H9 (cell line): ENCODE measurements at regions not wholly inside any gene's neighbourhood (a gene's known extent, or its start where the extent isn't known, plus 50 kb on each side); places are given as distances from the start of the nearest gene placed in this dataset.

Experiments used
- DNase-seq: peaks from one replicate; pipeline ENCODE4 v3.0.0-alpha.2; 2017
- H2AFZ ChIP-seq: one replicate; pipeline ENCODE4 v1.6.1; 2013; ENCODE audit warnings: mild to moderate bottlenecking, low read length, control low read depth, moderate library complexity
- H2AK5ac ChIP-seq: 2 replicates; pipeline ENCODE4 v1.6.1; 2013; ENCODE audit warnings: low read length, control low read depth, mixed read lengths; ENCODE audit not compliant: insufficient read length
- H2BK120ac ChIP-seq: one replicate; pipeline ENCODE4 v1.6.1; 2013; ENCODE audit warnings: low read depth, mild to moderate bottlenecking, low read length, control low read depth, inconsistent platforms; ENCODE audit not compliant: poor library complexity, severe bottlenecking
- H2BK12ac ChIP-seq: 2 replicates; pipeline ENCODE4 v1.6.1; 2013; ENCODE audit warnings: low read length, control low read depth, mixed read lengths, low read depth; ENCODE audit not compliant: insufficient read length
- H2BK15ac ChIP-seq: 2 replicates; pipeline ENCODE4 v1.6.1; 2013; ENCODE audit warnings: low read depth, low read length, control low read depth
- H2BK20ac ChIP-seq: one replicate; pipeline ENCODE4 v1.6.1; 2013; ENCODE audit warnings: low read depth, mild to moderate bottlenecking, low read length, control low read depth, inconsistent platforms; ENCODE audit not compliant: poor library complexity, severe bottlenecking
- H2BK5ac ChIP-seq: 2 replicates; pipeline ENCODE4 v1.6.1; 2013; ENCODE audit warnings: low read length, control low read depth, mixed read lengths; ENCODE audit not compliant: insufficient read length
- H3K14ac ChIP-seq: 2 replicates; pipeline ENCODE4 v1.6.1; 2013; ENCODE audit warnings: low read length, control low read depth; ENCODE audit not compliant: insufficient read depth
- H3K18ac ChIP-seq: 2 replicates; pipeline ENCODE4 v1.6.1; 2013; ENCODE audit warnings: low read depth, mild to moderate bottlenecking, mixed read lengths, low read length, control low read depth; ENCODE audit not compliant: insufficient read length
- H3K23ac ChIP-seq: 2 replicates; pipeline ENCODE4 v1.6.1; 2013; ENCODE audit warnings: low read length, control low read depth, mixed read lengths, low read depth; ENCODE audit not compliant: insufficient read length
- H3K23me2 ChIP-seq: 2 replicates; pipeline ENCODE4 v1.6.1; 2013; ENCODE audit warnings: low read depth, mild to moderate bottlenecking, mixed read lengths, low read length, control low read depth; ENCODE audit not compliant: insufficient read length, poor library complexity, severe bottlenecking
- H3K27ac ChIP-seq: 2 replicates; pipeline ENCODE4 v1.5.1; 2013; ENCODE audit warnings: low read length, control low read depth, mixed read lengths, low read depth; ENCODE audit not compliant: insufficient read length
- H3K27me3 ChIP-seq: 2 replicates; pipeline ENCODE4 v1.6.1; 2013; ENCODE audit warnings: low read length, control low read depth, inconsistent platforms; ENCODE audit not compliant: insufficient read depth
- H3K4ac ChIP-seq: 2 replicates; pipeline ENCODE4 v1.6.1; 2013; ENCODE audit warnings: low read depth, mild to moderate bottlenecking, control low read depth, inconsistent platforms, low read length, moderate library complexity
- H3K4me1 ChIP-seq: 2 replicates; pipeline ENCODE4 v1.6.1; 2013; ENCODE audit warnings: low read length, control low read depth, inconsistent platforms; ENCODE audit not compliant: insufficient read depth
- H3K4me2 ChIP-seq: 2 replicates; pipeline ENCODE4 v1.6.1; 2013; ENCODE audit warnings: low read length, control low read depth, mixed read lengths; ENCODE audit not compliant: insufficient read length, insufficient read depth
- H3K56ac ChIP-seq: 2 replicates; pipeline ENCODE4 v1.6.1; 2013; ENCODE audit warnings: low read depth, mild to moderate bottlenecking, mixed read lengths, low read length, control low read depth; ENCODE audit not compliant: insufficient read length
- H3K79me1 ChIP-seq: 2 replicates; pipeline ENCODE4 v1.6.1; 2013; ENCODE audit warnings: low read depth, mild to moderate bottlenecking, moderate library complexity, low read length, control low read depth, inconsistent platforms; ENCODE audit not compliant: insufficient read depth, poor library complexity, severe bottlenecking
- H3K79me2 ChIP-seq: 2 replicates; pipeline ENCODE4 v1.6.1; 2013; ENCODE audit warnings: low read length, control low read depth, inconsistent platforms; ENCODE audit not compliant: insufficient read depth
- H3K9ac ChIP-seq: 2 replicates; pipeline ENCODE4 v1.6.1; 2013; ENCODE audit warnings: low read length, control low read depth, mixed read lengths; ENCODE audit not compliant: insufficient read length; ENCODE audit errors: extremely low read depth
- H3K9me3 ChIP-seq: one replicate; pipeline ENCODE4 v1.6.1; 2013; ENCODE audit warnings: low read depth, low read length, inconsistent platforms; ENCODE audit not compliant: control insufficient read depth
- H3T11ph ChIP-seq: one replicate; pipeline ENCODE4 v1.6.1; 2013; ENCODE audit warnings: mild to moderate bottlenecking, low read length, control low read depth, inconsistent platforms
- H4K20me1 ChIP-seq: one replicate; pipeline ENCODE4 v1.6.1; 2013; ENCODE audit not compliant: control insufficient read depth, insufficient read length, insufficient read depth
- H4K5ac ChIP-seq: 2 replicates; pipeline ENCODE4 v1.6.1; 2013; ENCODE audit warnings: low read depth, mild to moderate bottlenecking, mixed read lengths, low read length, control low read depth; ENCODE audit not compliant: insufficient read length
- H4K8ac ChIP-seq: replicated peaks from 2 replicates; pipeline ENCODE4 v1.6.1; 2013; ENCODE audit warnings: low read length, control low read depth, mixed read lengths, low read depth; ENCODE audit not compliant: insufficient read length
- H4K91ac ChIP-seq: 2 replicates; pipeline ENCODE4 v1.6.1; 2013; ENCODE audit warnings: low read depth, mild to moderate bottlenecking, moderate library complexity, mixed read lengths, low read length, control low read depth; ENCODE audit not compliant: insufficient read length
- H3K27ac Mint-ChIP-seq, 3 experiments: 2 replicates in 2 of 3; 3 replicates in 1 of 3; pipeline ENCODE4 v1.8.0; 2020 to 2021; ENCODE audit warnings: mixed read lengths in 3 of 3, mild to moderate bottlenecking in 1 of 3, moderate library complexity in 1 of 3
- H3K27me3 Mint-ChIP-seq: 2 replicates; pipeline ENCODE4 v1.8.0; 2021; ENCODE audit warnings: low read depth, mild to moderate bottlenecking, moderate library complexity, mixed read lengths
- H3K36me3 Mint-ChIP-seq, 3 experiments: 2 replicates in 2 of 3; 3 replicates in 1 of 3; pipeline ENCODE4 v1.8.0; 2020 to 2021; ENCODE audit warnings: low read depth in 3 of 3, mixed read lengths in 3 of 3; ENCODE audit not compliant: insufficient read depth in 1 of 3
- H3K4me1 Mint-ChIP-seq, 2 experiments: 2 replicates each; pipeline ENCODE4 v1.8.0; 2020; ENCODE audit warnings: mixed read lengths in 2 of 2
- H3K4me3 Mint-ChIP-seq, 2 experiments: 2 replicates in 1 of 2; 3 replicates in 1 of 2; pipeline ENCODE4 v1.8.0; 2020 to 2021; ENCODE audit warnings: mild to moderate bottlenecking in 2 of 2, mixed read lengths in 2 of 2, moderate library complexity in 1 of 2
- H3K9me3 Mint-ChIP-seq, 2 experiments: 2 replicates in 1 of 2; 3 replicates in 1 of 2; pipeline ENCODE4 v1.8.0; 2020; ENCODE audit warnings: mild to moderate bottlenecking in 2 of 2, mixed read lengths in 2 of 2, moderate library complexity in 1 of 2
- WGBS: extraction: QIAGEN DNeasy Blood & Tissue Kit; methylation state at CpG from one replicate; pipeline ENCODE4 v1.1.7; 2013; ENCODE audit warnings: missing lambda C conversion rate, low lambda C conversion rate, mixed read lengths; ENCODE audit not compliant: insufficient read length; ENCODE audit errors: extremely low coverage; 5-methylcytosine and 5-hydroxymethylcytosine counted together
- TF ChIP-seq, protein P1 (sequence below): fragments of 200-600 bp; sonication (generic); conservative IDR thresholded peaks from 3 replicates; pipeline ENCODE4 v1.8.0; 2021; ENCODE audit warnings: antibody characterized with exemption, mild to moderate bottlenecking

DNA sequence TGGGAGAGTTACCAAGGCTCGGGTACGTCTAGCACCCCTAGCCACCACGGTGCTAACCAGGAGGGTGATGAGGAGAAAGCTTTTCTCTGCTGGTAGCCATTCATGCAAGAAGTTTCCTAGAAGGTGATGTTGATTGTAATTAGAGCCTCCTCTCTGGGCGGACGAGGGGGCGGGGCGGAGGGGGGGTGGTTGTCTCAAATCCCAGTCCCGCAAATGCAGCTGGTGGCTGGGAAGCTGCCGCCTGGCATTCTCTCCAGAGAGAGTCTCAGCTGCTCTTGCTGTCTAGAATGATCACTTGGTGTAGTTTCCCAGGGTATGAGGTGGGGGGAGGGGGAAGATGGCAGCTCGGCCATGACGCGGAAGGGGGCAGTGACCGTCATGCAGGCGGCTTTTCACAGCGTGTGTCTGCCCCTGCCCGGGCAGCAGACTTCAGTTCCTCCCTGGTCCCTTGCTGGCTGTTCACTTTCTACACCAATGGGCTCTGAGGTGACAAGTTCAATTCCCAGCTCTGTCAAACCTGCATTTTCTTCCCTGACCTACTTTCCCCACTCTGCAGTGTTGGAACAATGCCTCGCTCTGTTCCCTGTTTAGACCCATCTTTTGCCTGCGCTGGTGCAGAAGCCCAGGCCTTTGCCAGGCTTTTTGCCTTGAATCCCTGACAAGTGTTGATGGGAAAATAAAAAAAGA, 61.5 kb upstream of the KLF7 start:
- Histone ChIP-seq H3K23ac (no peak overlapping the region), H3K79me2 (no peaks in the 10 kb centered on the region), H2BK12ac (no peak overlapping the region), H4K5ac (no peak overlapping the region), H2AFZ (no peak overlapping the region), H3K27ac (peak overlapping the region; percentile 13), H3K18ac (peak overlapping the region; percentile 65), H3K4me2 (peak overlapping the region; percentile 32), H3T11ph (no peak overlapping the region), H2AK5ac (no peak overlapping the region), H4K91ac (no peak overlapping the region), H4K8ac (no peak overlapping the region), H3K27me3 (no peaks in the 10 kb centered on the region), H2BK20ac (no peak overlapping the region), H3K56ac (no peak overlapping the region), H2BK15ac (no peak overlapping the region), H4K20me1 (no peaks in the 10 kb centered on the region), H3K9ac (no peak overlapping the region), H3K9me3 (no peaks in the 10 kb centered on the region), H2BK5ac (no peak overlapping the region), H3K4me1 (peaks cover 18% of the 10 kb centered on the region), H3K4ac (no peak overlapping the region), H2BK120ac (no peak overlapping the region), H3K23me2 (peaks cover 3% of the 10 kb centered on the region), H3K79me1 (no peaks in the 10 kb centered on the region), H3K14ac (peak overlapping the region; percentile 50; the same call in 1 of the 2 replicates)
- H3K27ac Mint-ChIP-seq: peak overlapping the region; percentile 91 to 97 (median 93)
- H3K36me3 Mint-ChIP-seq: no peaks in the 10 kb centered on the region; a peak in 3 of 7 replicates
- H3K4me1 Mint-ChIP-seq: peaks cover 66 to 74% of the 10 kb centered on the region in 2 experiments
- no CpG with 5 or more reads among the region's 18 CpGs for WGBS
- TF ChIP-seq, protein P1, sequence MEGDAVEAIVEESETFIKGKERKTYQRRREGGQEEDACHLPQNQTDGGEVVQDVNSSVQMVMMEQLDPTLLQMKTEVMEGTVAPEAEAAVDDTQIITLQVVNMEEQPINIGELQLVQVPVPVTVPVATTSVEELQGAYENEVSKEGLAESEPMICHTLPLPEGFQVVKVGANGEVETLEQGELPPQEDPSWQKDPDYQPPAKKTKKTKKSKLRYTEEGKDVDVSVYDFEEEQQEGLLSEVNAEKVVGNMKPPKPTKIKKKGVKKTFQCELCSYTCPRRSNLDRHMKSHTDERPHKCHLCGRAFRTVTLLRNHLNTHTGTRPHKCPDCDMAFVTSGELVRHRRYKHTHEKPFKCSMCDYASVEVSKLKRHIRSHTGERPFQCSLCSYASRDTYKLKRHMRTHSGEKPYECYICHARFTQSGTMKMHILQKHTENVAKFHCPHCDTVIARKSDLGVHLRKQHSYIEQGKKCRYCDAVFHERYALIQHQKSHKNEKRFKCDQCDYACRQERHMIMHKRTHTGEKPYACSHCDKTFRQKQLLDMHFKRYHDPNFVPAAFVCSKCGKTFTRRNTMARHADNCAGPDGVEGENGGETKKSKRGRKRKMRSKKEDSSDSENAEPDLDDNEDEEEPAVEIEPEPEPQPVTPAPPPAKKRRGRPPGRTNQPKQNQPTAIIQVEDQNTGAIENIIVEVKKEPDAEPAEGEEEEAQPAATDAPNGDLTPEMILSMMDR: no peak
- peak overlapping the region; percentile 47 to 57 for H3K4me3 Mint-ChIP-seq
- H3K27me3 Mint-ChIP-seq: peaks cover 9% of the 10 kb centered on the region
- no peaks in the 10 kb centered on the region; a peak in 1 of 5 replicates for H3K9me3 Mint-ChIP-seq
- DNase-seq: peak; percentile 86
